ENCODE measurements at regions not wholly inside any gene's neighbourhood (a gene's known extent, or its start where the extent isn't known, plus 50 kb on each side); places are given as distances from the start of the nearest gene placed in this dataset.
"Not testable (repeated sequence)": the region's sequence is repeated elsewhere in the genome, so short reads cannot be mapped to it uniquely, and the experiment has no call there.

DNA sequence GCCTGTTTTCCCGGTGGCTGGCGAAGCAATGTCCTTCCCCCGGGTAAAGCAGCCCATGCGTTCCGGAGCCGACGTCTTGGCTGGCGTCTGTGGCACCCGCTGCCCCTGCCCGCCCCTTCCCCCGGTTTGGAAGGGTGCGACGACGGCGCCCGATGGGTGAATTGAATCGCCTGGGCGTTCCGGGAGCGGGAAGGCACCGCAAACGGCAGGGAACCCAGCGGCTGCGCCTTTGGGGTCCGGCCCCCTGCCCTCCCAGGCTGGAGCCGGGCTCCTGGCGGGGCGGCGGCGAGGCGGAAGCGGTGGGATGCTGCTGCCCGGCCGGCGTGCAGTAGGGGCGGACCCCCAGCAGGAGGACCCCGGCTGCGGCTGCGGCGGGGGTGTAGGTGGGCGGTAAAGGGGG, 123.6 kb upstream of the RHOU start:
- no CpG with 5 or more reads among the region's 41 CpGs for WGBS (ENCODE audit: insufficient coverage, insufficient read length)
- H3K4me3 ChIP-seq (ENCODE audit: low read length); H3K27me3 ChIP-seq (ENCODE audit: control insufficient read depth, insufficient read depth, low read length); DNase-seq (ENCODE audit: low read depth, low spot score); H3K36me3 ChIP-seq (ENCODE audit: control insufficient read depth, insufficient read depth, low read length); H3K4me1 ChIP-seq (ENCODE audit: control insufficient read depth, insufficient read depth, low read length); H3K27ac ChIP-seq (ENCODE audit: low read length); H3K9me3 ChIP-seq (ENCODE audit: control insufficient read depth, insufficient read depth, low read length): not testable (repeated sequence)

- DNase-seq (ENCODE audit: low read depth, low spot score); H3K9me3 ChIP-seq (ENCODE audit: control insufficient read depth, insufficient read depth, low read length); H3K27ac ChIP-seq (ENCODE audit: low read length); H3K4me3 ChIP-seq (ENCODE audit: low read length); H3K4me1 ChIP-seq (ENCODE audit: control insufficient read depth, insufficient read depth, low read length); H3K27me3 ChIP-seq (ENCODE audit: control insufficient read depth, insufficient read depth, low read length); H3K36me3 ChIP-seq (ENCODE audit: control insufficient read depth, insufficient read depth, low read length): not testable (repeated sequence)
- no CpG with 5 or more reads among the region's 52 CpGs for WGBS (ENCODE audit: insufficient coverage, insufficient read length)
These were observed 113.1 kb upstream of the RHOU start for GRCh38 chr1:228622002-228622716.

DNA sequence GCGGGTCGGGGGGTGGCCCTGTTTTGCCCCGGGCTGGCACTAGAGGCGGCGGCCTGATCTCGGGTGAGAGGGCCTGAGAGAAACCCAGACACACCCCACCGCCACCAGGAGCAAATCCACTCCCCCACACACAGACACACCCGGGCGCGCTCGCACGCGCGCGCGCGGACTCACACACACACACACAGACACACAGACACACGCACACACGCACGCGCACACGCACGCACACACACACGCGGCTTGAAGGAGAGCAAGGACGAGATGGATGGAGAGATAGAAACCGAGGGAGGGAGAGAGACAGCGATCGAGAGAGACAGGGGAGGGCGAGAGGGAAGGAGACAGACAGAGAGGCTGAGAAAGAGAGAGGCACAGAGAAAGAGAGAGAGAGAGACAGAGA, 108.8 kb upstream of the RHOU start:
- WGBS (ENCODE audit: insufficient coverage, insufficient read length), result no CpG with 5 or more reads among the region's 30 CpGs
- not testable (repeated sequence) for H3K36me3 ChIP-seq (ENCODE audit: control insufficient read depth, insufficient read depth, low read length); H3K27ac ChIP-seq (ENCODE audit: low read length); H3K27me3 ChIP-seq (ENCODE audit: control insufficient read depth, insufficient read depth, low read length); H3K4me1 ChIP-seq (ENCODE audit: control insufficient read depth, insufficient read depth, low read length); H3K4me3 ChIP-seq (ENCODE audit: low read length); DNase-seq (ENCODE audit: low read depth, low spot score); H3K9me3 ChIP-seq (ENCODE audit: control insufficient read depth, insufficient read depth, low read length)

DNA sequence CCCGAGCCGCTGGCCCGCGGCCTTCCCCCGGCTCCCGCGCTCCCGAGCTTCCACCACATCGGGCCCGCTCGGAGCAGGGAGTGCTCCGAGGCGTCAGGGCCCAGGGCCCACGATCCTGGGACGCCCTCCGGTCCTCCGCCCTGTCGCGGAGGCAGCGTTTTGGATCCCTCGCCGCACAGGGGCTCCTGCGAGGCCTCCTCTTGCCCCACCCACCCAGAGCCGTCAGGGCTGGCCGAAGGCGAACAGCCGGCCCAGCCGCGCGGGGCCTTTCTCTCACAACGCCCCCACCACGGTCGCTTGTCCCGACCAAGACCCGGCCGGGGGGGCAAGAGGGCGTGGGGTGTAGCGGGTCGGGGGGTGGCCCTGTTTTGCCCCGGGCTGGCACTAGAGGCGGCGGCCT, 102.4 kb upstream of the RHOU start:
- not testable (repeated sequence) for H3K27ac ChIP-seq (ENCODE audit: low read length); H3K27me3 ChIP-seq (ENCODE audit: control insufficient read depth, insufficient read depth, low read length); H3K9me3 ChIP-seq (ENCODE audit: control insufficient read depth, insufficient read depth, low read length); H3K36me3 ChIP-seq (ENCODE audit: control insufficient read depth, insufficient read depth, low read length); H3K4me1 ChIP-seq (ENCODE audit: control insufficient read depth, insufficient read depth, low read length); H3K4me3 ChIP-seq (ENCODE audit: low read length); DNase-seq (ENCODE audit: low read depth, low spot score)
- WGBS (ENCODE audit: insufficient coverage, insufficient read length), result no CpG with 5 or more reads among the region's 42 CpGs

- H3K27ac ChIP-seq (ENCODE audit: low read length); H3K4me3 ChIP-seq (ENCODE audit: low read length); H3K27me3 ChIP-seq (ENCODE audit: control insufficient read depth, insufficient read depth, low read length); DNase-seq (ENCODE audit: low read depth, low spot score); H3K36me3 ChIP-seq (ENCODE audit: control insufficient read depth, insufficient read depth, low read length); H3K9me3 ChIP-seq (ENCODE audit: control insufficient read depth, insufficient read depth, low read length); H3K4me1 ChIP-seq (ENCODE audit: control insufficient read depth, insufficient read depth, low read length): not testable (repeated sequence)
- no CpG with 5 or more reads among the region's 40 CpGs for WGBS (ENCODE audit: insufficient coverage, insufficient read length)
These were observed 100.0 kb upstream of the RHOU start for GRCh38 chr1:228635304-228635703.

DNA sequence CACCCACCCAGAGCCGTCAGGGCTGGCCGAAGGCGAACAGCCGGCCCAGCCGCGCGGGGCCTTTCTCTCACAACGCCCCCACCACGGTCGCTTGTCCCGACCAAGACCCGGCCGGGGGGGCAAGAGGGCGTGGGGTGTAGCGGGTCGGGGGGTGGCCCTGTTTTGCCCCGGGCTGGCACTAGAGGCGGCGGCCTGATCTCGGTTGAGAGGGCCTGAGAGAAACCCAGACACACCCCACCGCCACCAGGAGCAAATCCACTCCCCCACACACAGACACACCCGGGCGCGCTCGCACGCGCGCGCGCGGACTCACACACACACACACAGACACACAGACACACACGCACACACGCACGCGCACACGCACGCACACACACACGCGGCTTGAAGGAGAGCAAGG, 97.8 kb upstream of the RHOU start:
- DNase-seq (ENCODE audit: low read depth, low spot score); H3K4me1 ChIP-seq (ENCODE audit: control insufficient read depth, insufficient read depth, low read length); H3K27ac ChIP-seq (ENCODE audit: low read length); H3K36me3 ChIP-seq (ENCODE audit: control insufficient read depth, insufficient read depth, low read length); H3K4me3 ChIP-seq (ENCODE audit: low read length); H3K9me3 ChIP-seq (ENCODE audit: control insufficient read depth, insufficient read depth, low read length); H3K27me3 ChIP-seq (ENCODE audit: control insufficient read depth, insufficient read depth, low read length): not testable (repeated sequence)
- no CpG with 5 or more reads among the region's 39 CpGs for WGBS (ENCODE audit: insufficient coverage, insufficient read length)

GRCh38 chr1:228646717-228647522, 88.4 kb upstream of the RHOU start:
- H3K36me3 ChIP-seq (ENCODE audit: control insufficient read depth, insufficient read depth, low read length), result no peaks in the 10 kb centered on the region
- DNase-seq (ENCODE audit: low read depth, low spot score), result peak; percentile 25
- H3K27ac ChIP-seq (ENCODE audit: low read length), result no peak overlapping the region
- H3K27me3 ChIP-seq (ENCODE audit: control insufficient read depth, insufficient read depth, low read length), result peaks cover 31% of the 10 kb centered on the region
- H3K4me3 ChIP-seq (ENCODE audit: low read length), result peak overlapping the region; percentile 77; the same call in 1 of the 2 replicates
- H3K9me3 ChIP-seq (ENCODE audit: control insufficient read depth, insufficient read depth, low read length), result no peaks in the 10 kb centered on the region
- WGBS (ENCODE audit: insufficient coverage, insufficient read length), result no CpG with 5 or more reads among the region's 49 CpGs
- H3K4me1 ChIP-seq (ENCODE audit: control insufficient read depth, insufficient read depth, low read length), result no peaks in the 10 kb centered on the region

GRCh38 chr1:228647523-228648444, 87.5 kb upstream of the RHOU start:
- peak overlapping the region; percentile 77; the same call in 1 of the 2 replicates for H3K4me3 ChIP-seq (ENCODE audit: low read length)

DNA sequence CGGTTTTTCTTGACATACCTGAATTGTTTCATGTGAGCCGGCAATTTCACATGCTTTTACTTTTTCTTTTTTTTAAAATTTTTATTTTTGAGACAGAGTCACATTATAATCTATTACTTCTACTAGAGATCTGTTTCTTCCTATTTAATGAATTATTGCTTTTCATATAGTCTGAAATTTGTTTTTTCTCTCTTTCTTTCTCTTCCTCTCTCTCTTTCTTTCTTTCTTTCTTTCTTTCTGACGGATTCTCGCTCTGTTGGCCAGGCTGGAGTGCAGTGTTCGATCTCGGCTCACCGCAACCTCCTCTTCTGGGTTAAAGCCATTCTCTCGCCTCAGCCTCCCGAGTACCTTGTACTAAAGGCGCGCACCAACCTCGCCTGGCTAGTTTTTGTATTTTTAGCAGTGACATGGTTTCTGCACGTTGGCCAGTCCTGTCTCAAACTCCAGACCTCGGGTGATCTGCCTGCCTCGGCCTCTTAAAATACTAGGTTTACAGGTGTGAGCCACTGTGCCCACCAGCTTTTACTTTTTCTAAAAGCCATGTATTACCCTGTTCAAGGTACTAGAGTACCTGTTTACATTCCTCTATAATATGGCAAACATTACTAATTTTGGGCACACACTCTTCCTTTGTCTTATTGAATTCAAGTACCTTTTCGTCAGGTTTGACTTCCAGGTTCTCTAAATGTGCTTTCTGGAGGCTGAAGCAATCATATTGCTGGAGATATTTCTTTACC, 86.5 kb upstream of the RHOU start:
- no peaks in the 10 kb centered on the region for H3K9me3 ChIP-seq (ENCODE audit: control insufficient read depth, insufficient read depth, low read length)
- no peaks in the 10 kb centered on the region for H3K36me3 ChIP-seq (ENCODE audit: control insufficient read depth, insufficient read depth, low read length)
- peaks cover 31% of the 10 kb centered on the region for H3K27me3 ChIP-seq (ENCODE audit: control insufficient read depth, insufficient read depth, low read length)
- H3K27ac ChIP-seq (ENCODE audit: low read length), result no peak overlapping the region
- DNase-seq (ENCODE audit: low read depth, low spot score), result no peak
- no peak overlapping the region for H3K4me3 ChIP-seq (ENCODE audit: low read length)
- H3K4me1 ChIP-seq (ENCODE audit: control insufficient read depth, insufficient read depth, low read length), result no peaks in the 10 kb centered on the region
- WGBS (ENCODE audit: insufficient coverage, insufficient read length), result no CpG with 5 or more reads among the region's 16 CpGs

More at GRCh38 chr1:228647523-228648444, 87.5 kb upstream of the RHOU start:
- Histone ChIP-seq H3K27ac (ENCODE audit: low read length) (no peak overlapping the region), H3K27me3 (ENCODE audit: control insufficient read depth, insufficient read depth, low read length) (peaks cover 31% of the 10 kb centered on the region), H3K9me3 (ENCODE audit: control insufficient read depth, insufficient read depth, low read length) (no peaks in the 10 kb centered on the region), H3K36me3 (ENCODE audit: control insufficient read depth, insufficient read depth, low read length) (no peaks in the 10 kb centered on the region), H3K4me1 (ENCODE audit: control insufficient read depth, insufficient read depth, low read length) (no peaks in the 10 kb centered on the region)
- peak; percentile 20 for DNase-seq (ENCODE audit: low read depth, low spot score)
- no CpG with 5 or more reads among the region's 67 CpGs for WGBS (ENCODE audit: insufficient coverage, insufficient read length)

DNA sequence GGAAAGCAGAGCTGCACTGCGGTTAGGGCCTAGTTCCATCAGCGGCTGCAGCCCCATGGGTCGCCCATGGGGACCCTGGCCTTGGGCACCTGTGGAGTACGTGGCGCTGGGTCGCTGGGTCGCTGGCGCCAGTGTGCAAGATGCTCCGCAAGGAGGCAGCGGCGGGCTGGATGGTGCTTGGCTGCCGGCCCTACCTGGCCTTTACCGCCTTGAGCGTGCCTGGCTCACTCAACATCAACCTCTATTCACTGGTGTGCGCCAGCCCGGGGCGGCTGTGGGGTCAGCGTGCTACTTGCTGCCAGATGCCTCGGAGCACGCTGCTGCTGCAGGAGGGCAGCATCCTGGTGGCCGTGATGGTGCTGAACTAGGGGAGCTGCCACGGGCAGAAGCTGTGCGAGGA, 85.1 kb upstream of the RHOU start:
- WGBS (ENCODE audit: insufficient coverage, insufficient read length), result no CpG with 5 or more reads among the region's 23 CpGs
- no peak overlapping the region for H3K4me3 ChIP-seq (ENCODE audit: low read length)
- no peaks in the 10 kb centered on the region for H3K36me3 ChIP-seq (ENCODE audit: control insufficient read depth, insufficient read depth, low read length)

More for the DNA sequence above, 85.1 kb upstream of the RHOU start:
- H3K27me3 ChIP-seq (ENCODE audit: control insufficient read depth, insufficient read depth, low read length), result peaks cover 31% of the 10 kb centered on the region
- H3K4me1 ChIP-seq (ENCODE audit: control insufficient read depth, insufficient read depth, low read length), result no peaks in the 10 kb centered on the region
- H3K9me3 ChIP-seq (ENCODE audit: control insufficient read depth, insufficient read depth, low read length), result no peaks in the 10 kb centered on the region
- DNase-seq (ENCODE audit: low read depth, low spot score), result peak; percentile 31
- H3K27ac ChIP-seq (ENCODE audit: low read length), result no peak overlapping the region

Measured in iPS DF 6.9 (cell line).